ENCODE measurements at regions not wholly inside any gene's neighbourhood (a gene's known extent, or its start where the extent isn't known, plus 50 kb on each side); places are given as distances from the start of the nearest gene placed in this dataset.

DNA sequence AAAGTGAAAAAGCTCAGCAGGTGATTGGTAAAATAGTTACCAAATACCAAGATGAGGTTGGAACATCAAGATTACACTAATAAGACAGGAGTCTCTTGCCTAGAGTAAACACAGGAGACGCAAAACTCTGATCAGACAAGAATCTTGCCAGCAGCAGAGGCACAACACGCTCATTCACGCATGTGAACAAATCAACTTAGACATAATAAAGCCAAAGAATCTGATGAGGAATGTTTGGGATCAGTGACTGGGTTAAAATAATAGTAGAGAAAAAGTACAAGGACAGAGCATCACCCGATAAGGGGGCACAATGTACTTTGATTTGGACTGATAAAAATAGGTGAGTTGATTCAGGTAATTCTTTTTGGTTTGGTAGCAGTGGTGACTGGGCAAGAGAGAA lies 159.5 kb upstream of the GRIP1 start:
- no peak for TF ChIP-seq POLR2AphosphoS5 (IDR thresholded peaks at IDR 0.05)
- no peak for TF ChIP-seq POLR2A (IDR thresholded peaks at IDR 0.05)
- TF ChIP-seq, protein P1, sequence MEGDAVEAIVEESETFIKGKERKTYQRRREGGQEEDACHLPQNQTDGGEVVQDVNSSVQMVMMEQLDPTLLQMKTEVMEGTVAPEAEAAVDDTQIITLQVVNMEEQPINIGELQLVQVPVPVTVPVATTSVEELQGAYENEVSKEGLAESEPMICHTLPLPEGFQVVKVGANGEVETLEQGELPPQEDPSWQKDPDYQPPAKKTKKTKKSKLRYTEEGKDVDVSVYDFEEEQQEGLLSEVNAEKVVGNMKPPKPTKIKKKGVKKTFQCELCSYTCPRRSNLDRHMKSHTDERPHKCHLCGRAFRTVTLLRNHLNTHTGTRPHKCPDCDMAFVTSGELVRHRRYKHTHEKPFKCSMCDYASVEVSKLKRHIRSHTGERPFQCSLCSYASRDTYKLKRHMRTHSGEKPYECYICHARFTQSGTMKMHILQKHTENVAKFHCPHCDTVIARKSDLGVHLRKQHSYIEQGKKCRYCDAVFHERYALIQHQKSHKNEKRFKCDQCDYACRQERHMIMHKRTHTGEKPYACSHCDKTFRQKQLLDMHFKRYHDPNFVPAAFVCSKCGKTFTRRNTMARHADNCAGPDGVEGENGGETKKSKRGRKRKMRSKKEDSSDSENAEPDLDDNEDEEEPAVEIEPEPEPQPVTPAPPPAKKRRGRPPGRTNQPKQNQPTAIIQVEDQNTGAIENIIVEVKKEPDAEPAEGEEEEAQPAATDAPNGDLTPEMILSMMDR (IDR thresholded peaks at IDR 0.05): no peak
